IMR-90 (cell line): ENCODE measurements at regions not wholly inside any gene's neighbourhood (a gene's known extent, or its start where the extent isn't known, plus 50 kb on each side); places are given as distances from the start of the nearest gene placed in this dataset.

Source experiments
- ATAC-seq: fragments of 200-7000 bp; cut with Tn5 transposase; 2 replicates; pipeline ENCODE4 v1.9.1; 2020; ENCODE audit warnings: low read depth, mild to moderate bottlenecking, moderate library complexity
- BruUV-seq: library from RNA; stranded (reverse); fragments of 400-500 nt; replicated peaks from 2 replicates; lab custom pipeline; 2021; lab: Mats Ljungman, UMichigan
- CTCF ChIA-PET: fragments of 300-600 bp; formaldehyde crosslinking; extraction: SDS; loops from one replicate; lab custom pipeline; 2021; ENCODE audit warnings: antibody characterized with exemption; lab: Yijun Ruan, JAX
- POLR2A ChIA-PET: fragments of 300-600 bp; sonication (Branson Sonifier 250); formaldehyde crosslinking; loops from one replicate; lab custom pipeline; 2022; ENCODE audit warnings: antibody characterized with exemption; ENCODE audit not compliant: unreplicated experiment; lab: Charles Lee
- DNase-seq: peaks from one replicate; pipeline ENCODE4 v3.0.0; 2013
- H2AFZ ChIP-seq: replicated peaks from 2 replicates; pipeline ENCODE3; 2013; ENCODE audit warnings: low read length, mild to moderate bottlenecking; ENCODE audit not compliant: poor library complexity
- H2AK5ac ChIP-seq: 2 replicates; pipeline ENCODE4 v1.6.1; 2013; ENCODE audit warnings: low read depth, low read length, inconsistent platforms
- H2AK9ac ChIP-seq: replicated peaks from 2 replicates; pipeline ENCODE3; 2013; ENCODE audit warnings: mild to moderate bottlenecking, low read depth, low read length, moderate library complexity; ENCODE audit not compliant: poor library complexity
- H2BK120ac ChIP-seq: 2 replicates; pipeline ENCODE4 v1.6.1; 2013; ENCODE audit warnings: low read depth, low read length, inconsistent platforms
- H2BK15ac ChIP-seq: 3 replicates; pipeline ENCODE4 v1.6.1; 2013; ENCODE audit warnings: low read depth, low read length, inconsistent platforms
- H2BK20ac ChIP-seq: 2 replicates; pipeline ENCODE4 v1.6.1; 2013; ENCODE audit warnings: low read depth, mild to moderate bottlenecking, inconsistent platforms, low read length, moderate library complexity
- H2BK5ac ChIP-seq: 2 replicates; pipeline ENCODE4 v1.6.1; 2013; ENCODE audit warnings: mild to moderate bottlenecking, low read depth, low read length, inconsistent platforms; ENCODE audit not compliant: poor library complexity, severe bottlenecking
- H3K14ac ChIP-seq: replicated peaks from 2 replicates; pipeline ENCODE4 v1.6.1; 2013; ENCODE audit warnings: low read depth, low read length, inconsistent platforms
- H3K18ac ChIP-seq: 2 replicates; pipeline ENCODE4 v1.6.1; 2013; ENCODE audit warnings: low read depth, low read length, control low read depth
- H3K23ac ChIP-seq: 2 replicates; pipeline ENCODE4 v1.6.1; 2013; ENCODE audit warnings: low read depth, low read length, inconsistent platforms
- H3K27ac ChIP-seq: 2 replicates; pipeline ENCODE4 v1.5.1; 2013; ENCODE audit warnings: mild to moderate bottlenecking, control low read depth, low read length; ENCODE audit not compliant: insufficient read depth
- H3K27me3 ChIP-seq: 2 replicates; pipeline ENCODE4 v1.6.1; 2013; ENCODE audit warnings: low read length; ENCODE audit not compliant: control insufficient read depth, insufficient read depth
- H3K36me3 ChIP-seq: 2 replicates; pipeline ENCODE4 v1.6.1; 2013; ENCODE audit warnings: low read length, mixed read lengths; ENCODE audit not compliant: control insufficient read depth, insufficient read depth
- H3K4ac ChIP-seq: 2 replicates; pipeline ENCODE4 v1.6.1; 2013; ENCODE audit warnings: low read depth, low read length, inconsistent platforms
- H3K4me1 ChIP-seq: 2 replicates; pipeline ENCODE4 v1.6.1; 2013; ENCODE audit warnings: low read length, mixed read lengths; ENCODE audit not compliant: control insufficient read depth, insufficient read depth
- H3K4me2 ChIP-seq: 2 replicates; pipeline ENCODE4 v1.6.1; 2013; ENCODE audit warnings: low read depth, mild to moderate bottlenecking, control low read depth, low read length, moderate library complexity
- H3K4me3 ChIP-seq: 2 replicates; pipeline ENCODE4 v1.5.1; 2013; ENCODE audit warnings: low read depth, mild to moderate bottlenecking, control low read depth, low read length, moderate library complexity; ENCODE audit not compliant: insufficient read depth
- H3K56ac ChIP-seq: 2 replicates; pipeline ENCODE4 v1.6.1; 2013; ENCODE audit warnings: low read length, inconsistent platforms; ENCODE audit not compliant: insufficient read depth; ENCODE audit errors: extremely low read depth
- H3K79me1 ChIP-seq, 2 experiments: 2 replicates each; pipeline ENCODE4 v1.6.1; 2013; ENCODE audit warnings: low read length in 2 of 2, inconsistent platforms in 1 of 2, low read depth in 1 of 2
- H3K9ac ChIP-seq: 2 replicates; pipeline ENCODE4 v1.6.1; 2013; ENCODE audit warnings: low read depth, low read length, control low read depth
- H3K9me1 ChIP-seq: 2 replicates; pipeline ENCODE4 v1.6.1; 2013; ENCODE audit warnings: low read length, inconsistent platforms; ENCODE audit not compliant: insufficient read depth
- H3K9me3 ChIP-seq: 2 replicates; pipeline ENCODE4 v1.6.1; 2013; ENCODE audit warnings: low read length; ENCODE audit not compliant: control insufficient read depth, insufficient read depth
- H4K20me1 ChIP-seq: 2 replicates; pipeline ENCODE4 v1.6.1; 2013; ENCODE audit warnings: low read length, inconsistent platforms; ENCODE audit not compliant: insufficient read depth
- H4K5ac ChIP-seq: 2 replicates; pipeline ENCODE4 v1.6.1; 2013; ENCODE audit warnings: mild to moderate bottlenecking, low read depth, low read length, control low read depth
- H4K8ac ChIP-seq, 2 experiments: 2 replicates each; pipeline ENCODE4 v1.6.1; 2013; ENCODE audit warnings: low read depth in 2 of 2, low read length in 2 of 2, control low read depth in 1 of 2, inconsistent platforms in 1 of 2
- H4K91ac ChIP-seq: 2 replicates; pipeline ENCODE4 v1.6.1; 2013; ENCODE audit warnings: low read depth, low read length, inconsistent platforms; ENCODE audit not compliant: insufficient read depth
- RCOR1 ChIP-seq: IDR thresholded peaks from 2 replicates; pipeline ENCODE4 v1.6.1; 2012; ENCODE audit warnings: mild to moderate bottlenecking, low read length, improper control_type of control experiment; ENCODE audit not compliant: insufficient replicate concordance
- RFX5 ChIP-seq: IDR thresholded peaks from 2 replicates; pipeline ENCODE4 v1.8.0; 2012; ENCODE audit warnings: low read depth, mild to moderate bottlenecking, low read length, moderate library complexity
- WGBS, 2 experiments: methylation state at CpG; one replicate each; pipeline versions ENCODE4 v1.1.5 to v1.1.7; 2013; ENCODE audit warnings: missing lambda C conversion rate in 2 of 2; ENCODE audit not compliant: insufficient read length in 1 of 2; ENCODE audit errors: extremely low coverage in 2 of 2; 5-methylcytosine and 5-hydroxymethylcytosine counted together
- dilution Hi-C: fragments of 300-500 bp; cut with HindIII; formaldehyde crosslinking; loops from one replicate; pipeline ENCODE4 v1.14.3; 2018; ENCODE audit warnings: low sequenced_read_pairs; ENCODE audit not compliant: unreplicated experiment
- in situ Hi-C: fragments of 300-500 bp; cut with MboI; formaldehyde crosslinking; loops from 3 replicates; pipeline ENCODE4 v1.14.3; 2019; ENCODE audit warnings: low sequenced_read_pairs, inconsistent platforms, mixed read lengths
- intact Hi-C: fragments of 100-400 bp; cut with micrococcal nuclease; formaldehyde crosslinking; loops from 2 replicates; pipeline ENCODE4 v1.10.0; 2022

DNA sequence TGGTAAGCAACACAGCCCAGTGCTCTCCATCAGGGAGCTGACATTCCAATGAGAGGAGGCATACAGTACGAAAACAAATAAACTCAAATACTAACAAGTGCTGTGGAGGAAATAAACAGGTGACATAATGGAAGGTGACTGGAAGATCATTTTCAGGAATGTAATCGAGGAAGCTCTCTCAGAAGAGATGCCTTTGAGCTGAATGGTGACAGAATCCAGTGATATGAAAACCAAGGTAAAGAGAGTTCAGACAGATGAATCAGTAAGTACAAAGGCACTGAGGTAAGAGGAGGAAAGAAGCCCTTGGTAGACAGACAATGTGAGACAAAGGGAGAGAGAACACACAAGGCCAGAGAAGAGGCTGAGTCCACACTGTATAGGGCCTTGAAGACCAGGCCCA, 252.1 kb downstream of the LRATD1 start:
- Histone ChIP-seq H2AK5ac (no peak overlapping the region), H3K9ac (no peak overlapping the region), H3K23ac (no peak overlapping the region), H3K4me1 (no peaks in the 10 kb centered on the region), H3K18ac (no peak overlapping the region), H2AFZ (no peak overlapping the region), H4K91ac (no peak overlapping the region), H3K27ac (no peak overlapping the region), H4K8ac (no peak overlapping the region), H3K79me1 (no peaks in the 10 kb centered on the region), H4K5ac (no peak overlapping the region), H3K4me2 (no peak overlapping the region), H2BK15ac (no peak overlapping the region), H2AK9ac (no peak overlapping the region), H3K4me3 (no peak overlapping the region), H3K14ac (no peak overlapping the region), H3K9me1 (no peaks in the 10 kb centered on the region), H3K4ac (no peak overlapping the region), H2BK20ac (no peak overlapping the region), H2BK5ac (no peak overlapping the region), H4K20me1 (no peaks in the 10 kb centered on the region), H3K36me3 (no peaks in the 10 kb centered on the region), H3K27me3 (no peaks in the 10 kb centered on the region), H2BK120ac (no peak overlapping the region), H3K56ac (no peak overlapping the region), H3K9me3 (peaks cover 6% of the 10 kb centered on the region)
- no peak for DNase-seq
- intact Hi-C loops (no loop called here), dilution Hi-C loops (no loop called here), in situ Hi-C loops (no loop called here)
- BruUV-seq, result no TSS peak
- ChIA-PET POLR2A (no interaction called here), CTCF (no interaction called here)
- no CpG with 5 or more reads among the region's 2 CpGs for WGBS, 2 experiments
- no peak for ATAC-seq
- TF ChIP-seq RFX5 (no peak), RCOR1 (no peak)
